Left lung (tissue), 4 donors: ENCODE measurements at regions not wholly inside any gene's neighbourhood (a gene's known extent, or its start where the extent isn't known, plus 50 kb on each side); places are given as distances from the start of the nearest gene placed in this dataset.

Source experiments
- ATAC-seq: fragments of 200-7000 bp; cut with Tn5 transposase; one replicate; pipeline ENCODE4 v1.9.1; 2020; ENCODE audit warnings: moderate library complexity
- DNase-seq, 4 donors: peaks; one replicate each; pipeline ENCODE4 v3.0.0-alpha.2; 2013 to 2020
- H3K27ac ChIP-seq, 2 donors: fragments of 200-600 bp; sonication (generic) in 1 of 2; one replicate each; pipeline versions ENCODE4 v1.5.0 to v1.8.0; 2020 to 2021
- H3K27me3 ChIP-seq, 2 donors: fragments of 200-600 bp; sonication (generic) in 1 of 2; one replicate each; pipeline versions ENCODE4 v1.5.0 to v1.8.0; 2020 to 2021
- H3K36me3 ChIP-seq, 2 donors: fragments of 200-600 bp; sonication (generic) in 1 of 2; one replicate each; pipeline versions ENCODE4 v1.5.0 to v1.8.0; 2020 to 2021
- H3K4me1 ChIP-seq, 2 donors: fragments of 200-600 bp; one replicate each; pipeline ENCODE4 v1.8.0; 2021
- H3K4me3 ChIP-seq, 2 donors: fragments of 200-600 bp; sonication (generic) in 1 of 2; one replicate each; pipeline versions ENCODE4 v1.5.0 to v1.8.0; 2020 to 2021; ENCODE audit warnings: mild to moderate bottlenecking in 1 of 2
- H3K9me3 ChIP-seq, 2 donors: fragments of 200-600 bp; sonication (generic) in 1 of 2; one replicate each; pipeline versions ENCODE4 v1.5.0 to v1.8.0; 2020 to 2021
- CTCF ChIP-seq, 2 donors: fragments of 200-600 bp; sonication (generic) in 1 of 2; IDR thresholded peaks; one replicate each; pipeline versions ENCODE4 v1.5.0 to v1.8.0; 2021; ENCODE audit warnings: antibody characterized with exemption in 2 of 2
- intact Hi-C, 2 donors: fragments of 100-400 bp; cut with DNase I; formaldehyde crosslinking; loops; one replicate each; pipeline versions ENCODE4 v1.11.2 to v1.14.2; 2022
- donor health status: DM: no; HTN: yes; CAD: no.
- donor health status: DM: no; HTN: no; CAD: no.

- H3K27ac ChIP-seq: no peak overlapping the region
- intact Hi-C loops: no loop called here
- no peak for ATAC-seq
- DNase-seq: no peak
- H3K36me3 ChIP-seq: no peaks in the 10 kb centered on the region
- H3K27me3 ChIP-seq: no peaks in the 10 kb centered on the region
- no peaks in the 10 kb centered on the region for H3K9me3 ChIP-seq
- no peak for TF ChIP-seq CTCF (IDR thresholded peaks at IDR 0.05)
- H3K4me1 ChIP-seq: no peaks in the 10 kb centered on the region
- no peak overlapping the region for H3K4me3 ChIP-seq
Observed at GRCh38 chr2:2845267-2845666, 514.2 kb upstream of the MYT1L start.

GRCh38 chr2:2843969-2844548 is 513.0 kb upstream of the MYT1L start:
- Histone ChIP-seq H3K27me3 (no peaks in the 10 kb centered on the region), H3K4me1 (no peaks in the 10 kb centered on the region), H3K36me3 (no peaks in the 10 kb centered on the region), H3K27ac (no peak overlapping the region), H3K9me3 (no peaks in the 10 kb centered on the region), H3K4me3 (no peak overlapping the region)
- DNase-seq (no peak), ATAC-seq (no peak)
- no peak for TF ChIP-seq CTCF (IDR thresholded peaks at IDR 0.05)
- intact Hi-C loops: no loop called here

- no peaks in the 10 kb centered on the region for H3K9me3 ChIP-seq
- no peak overlapping the region for H3K27ac ChIP-seq
- no peaks in the 10 kb centered on the region for H3K36me3 ChIP-seq
- DNase-seq (no peak), ATAC-seq (no peak)
- no peak for TF ChIP-seq CTCF (IDR thresholded peaks at IDR 0.05)
- H3K4me1 ChIP-seq: no peaks in the 10 kb centered on the region
- intact Hi-C loops: no loop called here
- no peaks in the 10 kb centered on the region for H3K27me3 ChIP-seq
- no peak overlapping the region for H3K4me3 ChIP-seq
Observed at GRCh38 chr2:2842466-2842865, 511.4 kb upstream of the MYT1L start.

- intact Hi-C loops: no loop called here
- no peak for ATAC-seq
- DNase-seq: no peak
- no peak overlapping the region for H3K27ac ChIP-seq
- H3K36me3 ChIP-seq: no peaks in the 10 kb centered on the region
- H3K4me3 ChIP-seq: no peak overlapping the region
- TF ChIP-seq CTCF (IDR thresholded peaks at IDR 0.05): no peak
- H3K4me1 ChIP-seq: no peaks in the 10 kb centered on the region
- no peaks in the 10 kb centered on the region for H3K27me3 ChIP-seq
- H3K9me3 ChIP-seq: no peaks in the 10 kb centered on the region
Observed at GRCh38 chr2:2840681-2841300, 509.7 kb upstream of the MYT1L start.

GRCh38 chr2:2839782-2840531 is 508.9 kb upstream of the MYT1L start:
- DNase-seq: no peak
- TF ChIP-seq CTCF (IDR thresholded peaks at IDR 0.05): no peak
- ATAC-seq: no peak

More at GRCh38 chr2:2839782-2840531, 508.9 kb upstream of the MYT1L start:
- no peaks in the 10 kb centered on the region for H3K9me3 ChIP-seq
- no peak overlapping the region for H3K4me3 ChIP-seq
- H3K36me3 ChIP-seq: no peaks in the 10 kb centered on the region
- H3K27ac ChIP-seq: no peak overlapping the region
- intact Hi-C loops: no loop called here
- no peaks in the 10 kb centered on the region for H3K4me1 ChIP-seq
- H3K27me3 ChIP-seq: no peaks in the 10 kb centered on the region
